ENCODE measurements at regions not wholly inside any gene's neighbourhood (a gene's known extent, or its start where the extent isn't known, plus 50 kb on each side); places are given as distances from the start of the nearest gene placed in this dataset.
A peak's percentile ranks its signal among the peaks of the same experiment; 100 is the strongest.
"Not testable (repeated sequence)": the region's sequence is repeated elsewhere in the genome, so short reads cannot be mapped to it uniquely, and the experiment has no call there.

DNA sequence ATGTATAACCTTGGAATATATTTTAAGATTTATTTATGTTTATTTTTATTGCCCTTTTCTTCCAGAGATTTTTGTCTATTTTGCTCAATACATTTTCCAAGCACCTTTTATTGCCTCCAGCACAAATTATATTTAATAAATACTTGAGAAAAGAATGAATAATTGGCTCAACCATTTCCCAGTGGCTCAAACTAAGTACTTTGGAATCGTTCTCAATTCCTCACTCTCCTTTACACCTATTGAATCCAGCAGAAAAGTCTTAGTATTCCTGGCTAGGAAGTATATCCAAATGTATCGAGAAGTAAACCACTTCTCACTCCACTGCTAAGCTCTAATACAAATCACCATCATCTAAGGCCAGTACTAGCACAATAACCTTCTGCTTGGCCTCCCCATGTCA is 276.1 kb downstream of the NEBL start:
- intact Hi-C loops (cut with DNase I), result no loop called here

GRCh38 chr10:20618011-20618547 is 279.0 kb downstream of the NEBL start:
- DNase-seq, result no peak

More for the DNA sequence above, 276.1 kb downstream of the NEBL start:
- no peak for DNase-seq

GRCh38 chr10:20616918-20617810 is 279.9 kb downstream of the NEBL start:
- intact Hi-C loops (cut with DNase I), result no loop called here
- peak in 1 of 42 donors; percentile 10 for DNase-seq

More at GRCh38 chr10:20618011-20618547, 279.0 kb downstream of the NEBL start:
- intact Hi-C loops (cut with DNase I), result no loop called here

GRCh38 chr10:20616056-20616671 is 280.9 kb downstream of the NEBL start:
- intact Hi-C loops (cut with DNase I), result no loop called here
- no peak for DNase-seq

DNA sequence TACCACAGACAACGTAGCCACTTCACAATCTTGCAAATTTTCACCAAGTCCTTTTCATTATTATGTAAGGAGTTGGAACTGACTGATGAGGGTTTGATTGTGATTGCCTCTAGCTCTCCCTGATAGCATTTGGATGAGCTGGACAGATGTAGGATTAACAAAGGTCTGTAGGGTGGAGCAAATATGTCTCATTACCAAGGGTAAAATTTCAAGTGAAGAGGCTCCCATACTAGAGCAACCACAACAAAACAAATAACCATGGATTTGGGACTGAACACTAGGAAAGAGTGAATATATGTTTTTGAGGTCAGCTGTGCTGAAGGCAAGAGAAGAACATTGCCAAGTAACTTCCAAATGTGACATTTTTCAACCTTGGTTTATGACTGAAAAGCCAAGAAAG is 281.7 kb downstream of the NEBL start:
- DNase-seq, result no peak
- intact Hi-C loops (cut with DNase I), result no loop called here

DNA sequence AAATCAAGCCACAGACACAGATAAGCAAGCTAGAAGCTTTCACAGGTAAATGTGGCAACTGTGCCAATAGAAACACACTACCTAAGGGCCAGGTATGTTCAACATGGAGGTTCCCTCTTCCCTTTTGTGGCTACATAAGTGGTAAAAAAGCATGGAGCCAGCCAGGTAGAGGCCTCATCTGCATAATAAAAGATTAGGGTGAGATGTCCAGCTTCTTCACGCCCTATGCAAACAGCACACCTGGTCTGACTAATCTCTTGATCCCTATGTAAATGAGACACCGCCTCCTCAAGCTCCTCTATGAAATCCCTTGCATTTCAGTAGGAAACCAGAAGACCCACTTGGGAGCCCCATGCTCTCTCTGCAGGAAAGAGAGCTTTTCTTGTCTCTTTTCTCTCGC is 282.2 kb downstream of the NEBL start:
- DNase-seq, result no peak
- intact Hi-C loops (cut with DNase I), result no loop called here

DNA sequence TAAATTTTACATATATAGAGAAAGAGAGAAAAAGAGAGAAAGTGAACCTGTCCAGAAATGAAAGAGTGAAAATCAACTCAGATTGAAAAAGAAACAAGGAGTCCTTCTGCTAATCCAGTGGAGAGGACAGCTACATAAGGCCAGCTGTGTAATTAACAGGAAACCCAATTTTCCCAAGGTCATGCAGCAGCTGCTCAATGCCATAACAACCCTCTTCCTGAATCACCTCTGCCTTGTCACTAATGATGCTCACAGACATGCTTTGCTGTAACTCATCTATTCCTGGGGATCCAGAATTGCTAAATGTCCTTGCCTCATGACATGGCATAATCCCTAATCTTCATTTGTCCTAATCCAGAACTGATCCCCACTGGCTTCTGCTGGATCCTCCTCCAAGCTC is 288.6 kb downstream of the NEBL start:
- intact Hi-C loops (cut with DNase I), result no loop called here

DNA sequence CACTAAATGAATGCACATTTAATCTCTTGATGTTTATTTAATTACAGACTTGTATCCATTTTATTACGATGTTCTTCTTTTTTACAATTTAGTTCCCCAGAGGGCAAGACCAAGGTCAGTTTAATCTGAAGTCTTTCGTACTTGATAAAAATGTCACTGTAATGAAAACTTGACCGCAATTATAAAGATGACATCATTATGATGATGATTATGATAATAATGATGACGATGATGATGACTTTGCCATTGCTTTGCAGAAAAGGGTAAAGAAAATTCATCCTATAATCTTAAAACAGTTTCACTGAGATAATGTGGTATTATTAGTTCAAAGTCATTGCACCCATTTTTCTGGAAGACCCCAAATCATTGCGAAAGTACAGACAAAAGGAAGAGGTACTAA is 290.1 kb downstream of the NEBL start:
- intact Hi-C loops (cut with DNase I), result no loop called here
- DNase-seq, result no peak

More for the DNA sequence above, 288.6 kb downstream of the NEBL start:
- no peak for DNase-seq

DNA sequence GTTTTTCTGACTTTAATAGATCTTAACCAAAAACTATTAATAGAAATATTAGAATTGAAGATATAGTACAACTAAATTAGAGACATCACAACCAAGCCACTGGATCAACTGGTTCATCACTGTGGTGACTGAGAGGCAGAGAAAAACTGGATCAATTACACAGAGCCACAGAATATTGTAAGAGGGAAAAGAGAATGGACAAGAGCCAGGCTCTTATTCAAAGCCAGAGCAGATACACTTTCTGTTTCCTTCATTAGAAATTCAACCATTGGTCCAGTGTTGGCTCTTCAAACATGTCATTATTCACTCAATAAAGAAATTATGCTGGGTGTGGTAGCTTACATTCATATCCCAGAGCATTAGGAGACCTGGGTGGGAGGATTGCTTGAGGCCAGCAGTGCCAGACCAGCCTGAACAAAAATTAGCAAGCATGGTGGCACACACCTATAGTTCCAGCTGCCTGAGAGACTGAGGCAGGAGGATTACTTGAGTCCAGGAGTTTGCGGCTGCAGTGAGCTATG is 295.1 kb downstream of the NEBL start:
- intact Hi-C loops (cut with DNase I), result no loop called here

GRCh38 chr10:20598590-20598989 is 298.5 kb downstream of the NEBL start:
- DNase-seq, result peak in 15 of 42 donors; percentile 1 to 76 (median 42)
- intact Hi-C loops (cut with DNase I), result no loop called here

More for the DNA sequence above, 295.1 kb downstream of the NEBL start:
- no peak for DNase-seq

GRCh38 chr10:20596911-20597310 is 300.2 kb downstream of the NEBL start:
- intact Hi-C loops (cut with DNase I), result no loop called here
- DNase-seq, result no peak

GRCh38 chr10:20596065-20596755 is 300.9 kb downstream of the NEBL start:
- no peak for DNase-seq
- intact Hi-C loops (cut with DNase I), result no loop called here

DNA sequence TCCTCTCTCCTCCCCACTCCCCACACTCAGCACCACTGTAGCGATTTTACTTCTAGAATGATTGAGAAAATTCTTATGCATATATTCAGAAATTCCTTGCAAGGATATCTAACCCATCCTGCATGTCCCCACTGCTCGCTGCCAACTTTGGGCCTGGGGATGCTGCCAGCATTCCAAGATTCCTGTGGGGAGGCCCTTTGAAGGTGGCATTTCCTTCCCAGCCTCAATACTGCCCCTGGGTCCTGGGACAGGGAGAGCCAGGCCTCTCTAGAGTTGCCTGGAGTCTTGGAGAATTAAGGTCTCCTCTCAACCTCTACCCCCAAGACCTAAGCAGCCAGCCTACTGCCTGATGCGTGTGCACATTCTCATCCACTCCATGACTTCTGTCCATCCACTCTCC is 303.5 kb downstream of the NEBL start:
- intact Hi-C loops (cut with DNase I), result no loop called here
- no peak for DNase-seq

GRCh38 chr10:20582041-20582440 is 315.1 kb downstream of the NEBL start:
- intact Hi-C loops (cut with DNase I), result no loop called here
- peak in 15 of 42 donors; percentile 5 to 55 (median 24) for DNase-seq

DNA sequence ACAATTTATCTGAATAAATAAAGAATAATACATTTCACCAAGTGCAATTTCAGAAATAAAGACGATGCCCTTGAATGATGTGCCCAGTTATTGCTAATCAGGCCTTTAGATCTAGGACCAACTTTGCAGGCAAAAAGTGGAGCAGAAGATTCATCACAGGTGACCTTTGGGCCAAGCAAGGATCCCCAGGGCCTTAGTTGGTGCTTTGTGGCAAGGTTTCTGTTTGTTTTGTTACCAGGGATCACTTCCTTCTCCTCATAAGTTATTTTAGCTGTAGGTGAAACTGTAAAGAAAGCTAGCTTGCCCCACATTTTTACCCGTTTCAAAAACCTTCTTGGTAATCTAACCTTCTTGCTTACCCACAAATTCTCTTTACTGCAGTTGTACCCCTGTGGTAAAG is 323.2 kb downstream of the NEBL start:
- no peak for DNase-seq
- intact Hi-C loops (cut with DNase I), result no loop called here

DNA sequence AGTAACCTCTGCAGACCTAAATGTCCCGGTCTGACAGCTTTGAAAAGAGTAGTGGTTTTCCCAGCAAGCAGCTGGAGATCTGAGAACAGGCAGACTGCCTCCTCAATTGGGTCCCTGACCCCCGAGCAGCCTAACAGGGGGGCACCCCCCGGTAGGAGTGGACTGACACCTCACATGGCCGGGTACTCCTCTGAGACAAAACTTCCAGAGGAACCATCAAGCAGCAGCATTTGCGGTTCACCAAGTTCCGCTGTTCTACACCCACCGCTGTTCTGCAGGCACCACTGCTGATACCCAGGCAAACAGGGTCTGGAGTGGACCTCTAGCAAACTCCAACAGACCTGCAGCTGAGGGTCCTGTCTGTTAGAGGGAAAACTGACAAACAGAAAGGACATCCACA is 341.1 kb downstream of the NEBL start:
- intact Hi-C loops (cut with DNase I); DNase-seq: not testable (repeated sequence)

DNA sequence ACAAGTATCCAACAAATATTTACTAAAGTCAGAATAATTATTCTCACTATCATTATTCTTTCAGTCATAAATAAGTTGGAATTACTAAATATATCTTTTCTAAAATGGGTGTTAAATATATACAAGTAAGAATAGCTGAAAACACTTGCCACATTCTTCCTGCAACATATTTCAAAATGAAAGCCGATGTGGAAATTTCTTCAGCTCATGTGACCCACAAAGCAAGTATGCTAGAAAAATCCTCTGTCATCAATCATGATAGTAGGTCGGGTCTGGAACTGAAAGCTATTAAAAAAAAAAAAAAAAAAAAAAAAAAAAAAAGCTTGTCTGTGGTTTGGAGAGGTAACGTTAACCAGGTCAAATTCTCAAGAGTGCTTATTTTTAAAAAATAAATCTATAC is 344.7 kb downstream of the NEBL start:
- intact Hi-C loops (cut with DNase I), result no loop called here

GRCh38 chr10:20551761-20552160 is 345.4 kb downstream of the NEBL start:
- DNase-seq, result no peak
- intact Hi-C loops (cut with DNase I), result no loop called here

More for the DNA sequence above, 344.7 kb downstream of the NEBL start:
- no peak for DNase-seq

Data from head of caudate nucleus (tissue), 42 donors.